H1 (cell line): ENCODE measurements at regions not wholly inside any gene's neighbourhood (a gene's known extent, or its start where the extent isn't known, plus 50 kb on each side); places are given as distances from the start of the nearest gene placed in this dataset.
A peak's percentile ranks its signal among the peaks of the same experiment; 100 is the strongest.

Experiments
- CTCF ChIA-PET: fragments of 300-600 bp; sonication (Branson Sonifier 250); formaldehyde crosslinking; loops from one replicate; lab custom pipeline; 2021; ENCODE audit not compliant: partially characterized antibody; lab: Charles Lee
- POLR2A ChIA-PET: fragments of 300-600 bp; sonication (Branson Sonifier 250); formaldehyde crosslinking; loops from one replicate; lab custom pipeline; 2021; ENCODE audit warnings: inconsistent platforms; ENCODE audit not compliant: partially characterized antibody; lab: Charles Lee
- DNase-seq, 2 experiments: peaks; one replicate each; pipeline versions ENCODE4 v3.0.0 to v3.0.0-alpha.2; 2010 to 2022; ENCODE audit warnings: low spot score in 2 of 2, low read depth in 1 of 2, mixed read lengths in 1 of 2
- FAIRE-seq: peaks from 2 replicates; lab custom pipeline; 2011; peaks lifted over from hg19 to GRCh38; lab: Jason Lieb, UNC
- H2AFZ ChIP-seq: 2 replicates; pipeline ENCODE4 v1.8.1; 2012; ENCODE audit warnings: low read length, inconsistent platforms
- H2AK5ac ChIP-seq: 2 replicates; pipeline ENCODE4 v1.6.1; 2013; ENCODE audit warnings: low read depth, low read length
- H2BK120ac ChIP-seq: replicated peaks from 2 replicates; pipeline ENCODE3; 2013; ENCODE audit warnings: low read depth, low read length, inconsistent platforms
- H2BK12ac ChIP-seq: 2 replicates; pipeline ENCODE4 v1.6.1; 2013; ENCODE audit warnings: low read depth, low read length
- H2BK15ac ChIP-seq: 2 replicates; pipeline ENCODE4 v1.6.1; 2013; ENCODE audit warnings: low read length
- H2BK20ac ChIP-seq: 2 replicates; pipeline ENCODE4 v1.6.1; 2013; ENCODE audit warnings: low read length
- H2BK5ac ChIP-seq: 2 replicates; pipeline ENCODE4 v1.6.1; 2013; ENCODE audit warnings: low read depth, low read length
- H3K14ac ChIP-seq: 2 replicates; pipeline ENCODE4 v1.6.1; 2013; ENCODE audit warnings: inconsistent platforms; ENCODE audit not compliant: insufficient read length
- H3K18ac ChIP-seq: 2 replicates; pipeline ENCODE4 v1.6.1; 2013; ENCODE audit warnings: low read length; ENCODE audit errors: extremely low read depth
- H3K23ac ChIP-seq: 2 replicates; pipeline ENCODE4 v1.6.1; 2013; ENCODE audit warnings: inconsistent platforms; ENCODE audit not compliant: insufficient read length
- H3K23me2 ChIP-seq: 2 replicates; pipeline ENCODE4 v1.6.1; 2013; ENCODE audit warnings: low read depth, low read length
- H3K27ac ChIP-seq: 2 replicates; pipeline ENCODE4 v1.6.1; 2011; ENCODE audit warnings: low read depth, low read length, inconsistent platforms
- H3K27me3 ChIP-seq, 4 experiments: replicated peaks in 1 of 4; 1 replicate in 1 of 4; 2 replicates in 3 of 4; pipeline versions ENCODE4 v1.6.1 to v1.8.1; 2011 to 2013; ENCODE audit warnings: low read length in 3 of 4, mild to moderate bottlenecking in 3 of 4, inconsistent platforms in 2 of 4, mixed read lengths in 2 of 4, moderate library complexity in 1 of 4; ENCODE audit not compliant: control insufficient read depth in 3 of 4, insufficient read depth in 3 of 4; ENCODE audit errors: extremely low read depth in 1 of 4
- H3K36me3 ChIP-seq, 4 experiments: 2 replicates each; pipeline versions ENCODE4 v1.6.1 to v1.8.1; 2011 to 2013; ENCODE audit warnings: mild to moderate bottlenecking in 4 of 4, low read length in 3 of 4, moderate library complexity in 2 of 4, control low read depth in 1 of 4, inconsistent platforms in 1 of 4; ENCODE audit not compliant: insufficient read depth in 4 of 4, control insufficient read depth in 2 of 4
- H3K4ac ChIP-seq: replicated peaks from 2 replicates; pipeline ENCODE3; 2013; ENCODE audit warnings: low read length, low read depth, mixed read lengths, inconsistent platforms; ENCODE audit not compliant: insufficient read length
- H3K4me1 ChIP-seq, 4 experiments: replicated peaks in 1 of 4; 1 replicate in 1 of 4; 2 replicates in 3 of 4; pipeline versions ENCODE4 v1.6.1 to v1.8.1; 2011 to 2013; ENCODE audit warnings: low read length in 3 of 4, inconsistent platforms in 2 of 4, mixed read lengths in 1 of 4; ENCODE audit not compliant: insufficient read depth in 4 of 4, control insufficient read depth in 3 of 4
- H3K4me2 ChIP-seq, 2 experiments: 2 replicates each; pipeline versions ENCODE4 v1.6.1 to v1.8.1; 2011 to 2013; ENCODE audit warnings: low read depth in 2 of 2, low read length in 2 of 2, control low read depth in 1 of 2, inconsistent platforms in 1 of 2, mild to moderate bottlenecking in 1 of 2; ENCODE audit not compliant: insufficient read depth in 1 of 2
- H3K4me3 ChIP-seq, 4 experiments: fragments of 200-600, 300-600 bp in 1 of 4; sonication (generic), shearing (Covaris generic), sonication (Bioruptor Twin) in 1 of 4; 2 replicates each; pipeline versions ENCODE4 v1.5.1 to v1.8.1; 2011 to 2016; ENCODE audit warnings: low read length in 4 of 4, low read depth in 3 of 4, control low read depth in 2 of 4, inconsistent platforms in 2 of 4, mild to moderate bottlenecking in 2 of 4, mixed read lengths in 1 of 4, moderate library complexity in 1 of 4; ENCODE audit not compliant: insufficient read depth in 2 of 4; ENCODE audit errors: extremely low read depth in 1 of 4
- H3K56ac ChIP-seq: replicated peaks from 2 replicates; pipeline ENCODE3; 2013; ENCODE audit warnings: low read depth, mild to moderate bottlenecking, mixed read lengths, low read length, inconsistent platforms; ENCODE audit not compliant: insufficient read length
- H3K79me1 ChIP-seq: 2 replicates; pipeline ENCODE4 v1.6.1; 2013; ENCODE audit warnings: low read depth, low read length, control low read depth
- H3K79me2 ChIP-seq, 2 experiments: 2 replicates each; pipeline versions ENCODE4 v1.6.1 to v1.8.1; 2012 to 2013; ENCODE audit warnings: low read length in 2 of 2, mild to moderate bottlenecking in 2 of 2, inconsistent platforms in 1 of 2; ENCODE audit not compliant: insufficient read depth in 2 of 2, control insufficient read depth in 1 of 2
- H3K9ac ChIP-seq, 4 experiments: replicated peaks in 1 of 4; 1 replicate in 1 of 4; 2 replicates in 3 of 4; pipeline versions ENCODE4 v1.6.1 to v1.8.1; 2011 to 2013; ENCODE audit warnings: low read depth in 3 of 4, low read length in 3 of 4, control low read depth in 2 of 4, mild to moderate bottlenecking in 2 of 4, moderate library complexity in 2 of 4, inconsistent platforms in 1 of 4; ENCODE audit errors: extremely low read depth in 1 of 4
- H3K9me3 ChIP-seq, 2 experiments: 2 replicates each; pipeline versions ENCODE4 v1.6.1 to v1.8.1; 2012 to 2013; ENCODE audit warnings: mild to moderate bottlenecking in 2 of 2, moderate library complexity in 2 of 2, control low read depth in 1 of 2, inconsistent platforms in 1 of 2, low read depth in 1 of 2, low read length in 1 of 2, mixed read lengths in 1 of 2; ENCODE audit not compliant: insufficient read depth in 2 of 2
- H4K20me1 ChIP-seq, 2 experiments: replicated peaks in 1 of 2; 2 replicates each; pipeline versions ENCODE3 to v1.8.1; 2011 to 2013; ENCODE audit warnings: inconsistent platforms in 2 of 2, low read length in 2 of 2, mild to moderate bottlenecking in 1 of 2; ENCODE audit not compliant: insufficient read depth in 2 of 2, control insufficient read depth in 1 of 2
- H4K5ac ChIP-seq: 2 replicates; pipeline ENCODE4 v1.6.1; 2013; ENCODE audit warnings: low read length, low read depth, mixed read lengths, inconsistent platforms; ENCODE audit not compliant: insufficient read length
- H4K8ac ChIP-seq: 2 replicates; pipeline ENCODE4 v1.8.0; 2013; ENCODE audit warnings: mild to moderate bottlenecking, moderate library complexity, low read length, inconsistent platforms; ENCODE audit not compliant: insufficient read depth; ENCODE audit errors: extremely low read depth
- H4K91ac ChIP-seq: replicated peaks from 2 replicates; pipeline ENCODE3; 2013; ENCODE audit warnings: low read length, mixed read lengths, inconsistent platforms; ENCODE audit not compliant: insufficient read length
- ATF3 ChIP-seq: IDR thresholded peaks from 2 replicates; pipeline ENCODE4 v1.6.1; 2011; ENCODE audit warnings: low read depth, mild to moderate bottlenecking, low read length; ENCODE audit not compliant: insufficient read depth
- BRCA1 ChIP-seq: IDR thresholded peaks from 2 replicates; pipeline ENCODE4 v1.6.1; 2012; ENCODE audit warnings: low read depth, low read length, improper control_type of control experiment
- CBX8 ChIP-seq: fragments of 300-800, 300-1000 bp; sonication (generic); IDR thresholded peaks from 2 replicates; pipeline ENCODE4 v1.7.1; 2016; ENCODE audit warnings: low read depth, low read length, borderline replicate concordance
- MAFK ChIP-seq: IDR thresholded peaks from 2 replicates; pipeline ENCODE4 v1.6.1; 2012; ENCODE audit warnings: low read depth, mild to moderate bottlenecking, improper control_type of control experiment, low read length
- POLR2A ChIP-seq, 2 experiments: IDR thresholded peaks; 1 replicate in 1 of 2; 2 replicates in 1 of 2; pipeline ENCODE4 v1.6.1; 2011; ENCODE audit warnings: low read depth in 2 of 2, low read length in 2 of 2, mild to moderate bottlenecking in 2 of 2; ENCODE audit errors: control extremely low read depth in 1 of 2
- RAD21 ChIP-seq, 2 experiments: IDR thresholded peaks in 1 of 2; conservative IDR thresholded peaks in 1 of 2; 2 replicates each; pipeline ENCODE4 v1.6.1; 2011; ENCODE audit warnings: low read depth in 2 of 2, low read length in 2 of 2, improper control_type of control experiment in 1 of 2, inconsistent platforms in 1 of 2, mild to moderate bottlenecking in 1 of 2, moderate library complexity in 1 of 2
- RNF2 ChIP-seq: fragments of 200-900, 300-1000 bp; sonication (generic); IDR thresholded peaks from 2 replicates; pipeline ENCODE4 v1.7.1; 2016; ENCODE audit warnings: borderline replicate concordance, low read depth, mild to moderate bottlenecking, antibody characterized with exemption, low read length; ENCODE audit not compliant: poor library complexity, severe bottlenecking; ENCODE audit errors: missing control alignments
- RXRA ChIP-seq: IDR thresholded peaks from 2 replicates; pipeline ENCODE4 v1.6.1; 2011; ENCODE audit warnings: low read depth, mild to moderate bottlenecking, low read length, moderate library complexity; ENCODE audit not compliant: insufficient read depth
- SAP30 ChIP-seq: fragments of 300-600 bp; sonication (generic); IDR thresholded peaks from 2 replicates; pipeline ENCODE4 v1.7.1; 2012; ENCODE audit warnings: low read length, moderate library complexity, mild to moderate bottlenecking, inconsistent platforms; ENCODE audit not compliant: insufficient read depth, insufficient replicate concordance
- SP4 ChIP-seq: IDR thresholded peaks from 2 replicates; pipeline ENCODE4 v1.6.1; 2012; ENCODE audit warnings: low read length, inconsistent platforms
- TAF1 ChIP-seq: IDR thresholded peaks from 2 replicates; pipeline ENCODE4 v1.6.1; 2011; ENCODE audit warnings: mild to moderate bottlenecking, low read depth, low read length
- USF2 ChIP-seq: IDR thresholded peaks from 2 replicates; pipeline ENCODE4 v1.6.1; 2011; ENCODE audit warnings: low read length, improper control_type of control experiment
- YY1 ChIP-seq: IDR thresholded peaks from 2 replicates; pipeline ENCODE4 v1.6.1; 2011; ENCODE audit warnings: low read depth, mild to moderate bottlenecking, low read length
- WGBS, 2 experiments: shearing (Covaris generic) in 1 of 2; methylation state at CpG; one replicate each; pipeline versions ENCODE4 v1.1.6 to v1.1.7; 2013 to 2015; ENCODE audit warnings: low lambda C conversion rate in 2 of 2, mixed read lengths in 2 of 2, inconsistent platforms in 1 of 2, low coverage in 1 of 2, missing lambda C conversion rate in 1 of 2; ENCODE audit not compliant: insufficient replicate concordance in 2 of 2, insufficient coverage in 1 of 2, insufficient read length in 1 of 2; ENCODE audit errors: extremely low coverage in 1 of 2, missing lambda C conversion rate in 1 of 2; 5-methylcytosine and 5-hydroxymethylcytosine counted together

- no peak for DNase-seq
- no peak overlapping the region for H3K4ac ChIP-seq
- no peak overlapping the region for H2BK12ac ChIP-seq
- H3K27me3 ChIP-seq: no peaks in the 10 kb centered on the region
- H3K18ac ChIP-seq: no peak overlapping the region
- peak overlapping the region; percentile 35; the same call in 1 of the 2 replicates for H2BK20ac ChIP-seq
- H3K4me1 ChIP-seq: peaks cover 3 to 13% (median 8%) of the 10 kb centered on the region in 4 experiments; a peak in 5 of 7 replicates
- H3K23me2 ChIP-seq: no peaks in the 10 kb centered on the region
- no peak overlapping the region for H2BK120ac ChIP-seq
- no peak overlapping the region for H4K8ac ChIP-seq
- no peaks in the 10 kb centered on the region for H3K79me2 ChIP-seq
- no peak overlapping the region for H3K56ac ChIP-seq
- H4K91ac ChIP-seq: no peak overlapping the region
- no peak overlapping the region for H3K27ac ChIP-seq
- H3K9me3 ChIP-seq: peaks cover 9 to 11% of the 10 kb centered on the region in 2 experiments; a peak in 3 of 4 replicates
- ChIA-PET CTCF (no interaction called here), POLR2A (no interaction called here)
- no peak overlapping the region for H3K14ac ChIP-seq
- no peak overlapping the region for H2BK5ac ChIP-seq
- no peak overlapping the region for H2AFZ ChIP-seq
- H3K79me1 ChIP-seq: no peaks in the 10 kb centered on the region
- no peak for FAIRE-seq
- no peak overlapping the region for H2AK5ac ChIP-seq
- H3K9ac ChIP-seq: no peak overlapping the region
- 46% methylated on average over 1 of the region's 1 CpG; no CpG with 5 or more reads in 1 of the 2 experiments for WGBS, 2 experiments
- H2BK15ac ChIP-seq: no peak overlapping the region
- H3K36me3 ChIP-seq: peaks cover 0 to 5% (median 0%) of the 10 kb centered on the region in 4 experiments; a peak in 2 of 8 replicates
- no peak overlapping the region for H3K4me3 ChIP-seq
- H4K5ac ChIP-seq: no peak overlapping the region
- H3K4me2 ChIP-seq: no peak overlapping the region
- H4K20me1 ChIP-seq: no peaks in the 10 kb centered on the region
- no peak overlapping the region for H3K23ac ChIP-seq
- TF ChIP-seq MAFK (no peak), TAF1 (no peak), RNF2 (no peak), YY1 (no peak), ATF3 (no peak), BRCA1 (no peak), POLR2A (IDR thresholded peaks at IDR 0.05; ENCODE audit: control extremely low read depth in 1 of 2, low read depth in 2 of 2, low read length in 2 of 2) (no peak), SAP30 (no peak), CBX8 (no peak), RAD21 (IDR thresholded peaks at IDR 0.05 in 1 of 2, conservative IDR thresholded peaks at IDR 0.05 in 1 of 2; ENCODE audit: low read depth in 2 of 2, low read length in 2 of 2) (no peak), SP4 (no peak), USF2 (no peak), RXRA (no peak)
Measured at GRCh38 chr18:42341423-42341822, 386.4 kb downstream of the PIK3C3 start.
